AG09309 (cell line): ENCODE measurements at regions not wholly inside any gene's neighbourhood (a gene's known extent, or its start where the extent isn't known, plus 50 kb on each side); places are given as distances from the start of the nearest gene placed in this dataset.

Experiments
- DNase-seq: peaks from one replicate; pipeline ENCODE4 v3.0.0-alpha.2; 2010; ENCODE audit warnings: low read depth
- H3K4me3 ChIP-seq: 2 replicates; pipeline ENCODE4 v1.5.1; 2011; ENCODE audit warnings: mild to moderate bottlenecking, low read depth, low read length, moderate library complexity; ENCODE audit not compliant: control insufficient read depth
- CTCF ChIP-seq: IDR thresholded peaks from 2 replicates; pipeline ENCODE4 v1.5.1; 2011; ENCODE audit warnings: mild to moderate bottlenecking, low read depth, low read length, inconsistent platforms; ENCODE audit not compliant: insufficient read depth, control insufficient read depth; ENCODE audit errors: missing control alignments

- no peak for DNase-seq
- no peak for TF ChIP-seq CTCF
- H3K4me3 ChIP-seq, result no peak overlapping the region
Observed at GRCh38 chr2:226431288-226431948, 368.2 kb downstream of the IRS1 start.

- H3K4me3 ChIP-seq, result no peak overlapping the region
- no peak for DNase-seq
- no peak for TF ChIP-seq CTCF
Observed at GRCh38 chr2:226429476-226429875, 370.1 kb downstream of the IRS1 start.

DNA sequence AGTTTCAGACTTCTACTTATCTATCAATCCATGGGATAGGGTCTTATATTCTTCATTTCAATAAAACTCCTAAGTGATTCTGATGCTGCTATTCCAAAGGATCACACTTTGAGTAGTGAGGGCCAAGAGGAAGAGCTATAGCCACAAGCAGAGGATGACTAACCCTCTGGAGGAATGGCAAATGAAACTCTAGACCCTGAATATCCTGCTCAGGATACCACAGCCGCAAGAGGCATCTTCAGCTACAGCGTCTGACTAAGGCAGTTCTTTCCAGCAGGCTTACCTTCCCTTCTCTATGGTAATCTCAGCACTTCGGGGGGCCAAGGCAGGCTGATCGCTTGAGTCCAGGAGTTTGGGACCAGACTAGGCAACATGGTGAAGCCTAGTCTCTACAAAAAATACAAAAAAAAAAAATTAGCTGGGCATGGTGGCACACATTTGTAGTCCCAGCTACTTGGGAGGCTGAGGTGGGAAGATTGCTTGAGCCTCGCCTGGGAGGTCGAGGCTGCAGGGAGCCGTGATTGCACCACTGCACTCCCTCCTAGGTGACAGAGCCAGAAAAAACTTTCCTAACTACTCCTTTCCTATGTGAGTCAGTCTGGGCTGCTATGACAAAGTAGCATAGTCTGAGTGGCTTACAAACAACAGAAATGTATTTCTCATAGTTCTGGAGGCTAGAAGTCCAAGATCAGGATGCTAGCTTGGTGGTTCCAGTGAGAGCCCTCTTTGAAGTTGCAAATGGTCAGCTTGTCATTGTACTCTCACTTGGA lies 371.9 kb downstream of the IRS1 start:
- DNase-seq, result peak; percentile 65
- TF ChIP-seq CTCF, result peak; percentile 22
- H3K4me3 ChIP-seq, result no peak overlapping the region

DNA sequence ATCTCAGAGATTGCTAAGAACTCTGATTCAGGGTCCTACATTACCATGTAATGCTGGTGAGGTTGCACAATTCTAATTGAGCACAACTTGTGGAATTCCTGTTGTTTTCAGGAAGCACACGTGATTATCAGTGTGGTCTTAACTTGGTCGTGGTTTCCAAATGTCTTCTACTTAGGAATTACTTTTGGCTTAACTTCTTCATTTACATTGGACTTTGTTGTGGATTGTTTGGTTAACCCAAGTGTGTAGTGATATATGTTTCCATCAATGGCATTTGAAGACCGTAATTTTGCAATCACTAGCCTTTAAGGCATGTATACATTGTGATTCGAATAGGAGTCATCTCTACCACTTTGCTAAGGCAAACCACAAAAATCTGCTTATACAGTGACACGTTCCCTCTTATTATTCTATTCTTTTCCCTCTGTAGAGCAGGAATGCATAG lies 373.3 kb downstream of the IRS1 start:
- peak; percentile 49 for DNase-seq
- no peak overlapping the region for H3K4me3 ChIP-seq
- no peak for TF ChIP-seq CTCF

DNA sequence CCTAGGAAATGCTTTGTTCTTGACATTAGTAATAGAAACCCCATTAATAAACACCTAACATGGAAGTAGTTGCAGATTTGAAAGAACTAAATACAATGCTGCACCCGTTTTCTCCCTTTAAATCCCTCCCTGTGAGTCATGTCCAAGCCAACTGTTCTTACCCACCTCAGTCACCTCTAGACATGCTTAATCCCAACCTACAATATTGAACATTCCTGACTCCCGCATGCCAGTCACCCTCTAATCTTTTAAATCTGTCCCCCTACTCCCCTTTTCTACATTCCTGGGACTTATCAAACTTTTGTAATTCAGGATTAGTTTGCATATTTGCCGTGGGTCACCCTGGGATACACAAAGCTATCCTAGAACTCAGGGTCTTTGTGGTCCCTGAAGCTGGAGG lies 374.6 kb downstream of the IRS1 start:
- H3K4me3 ChIP-seq, result no peak overlapping the region
- no peak for DNase-seq
- TF ChIP-seq CTCF, result no peak

DNA sequence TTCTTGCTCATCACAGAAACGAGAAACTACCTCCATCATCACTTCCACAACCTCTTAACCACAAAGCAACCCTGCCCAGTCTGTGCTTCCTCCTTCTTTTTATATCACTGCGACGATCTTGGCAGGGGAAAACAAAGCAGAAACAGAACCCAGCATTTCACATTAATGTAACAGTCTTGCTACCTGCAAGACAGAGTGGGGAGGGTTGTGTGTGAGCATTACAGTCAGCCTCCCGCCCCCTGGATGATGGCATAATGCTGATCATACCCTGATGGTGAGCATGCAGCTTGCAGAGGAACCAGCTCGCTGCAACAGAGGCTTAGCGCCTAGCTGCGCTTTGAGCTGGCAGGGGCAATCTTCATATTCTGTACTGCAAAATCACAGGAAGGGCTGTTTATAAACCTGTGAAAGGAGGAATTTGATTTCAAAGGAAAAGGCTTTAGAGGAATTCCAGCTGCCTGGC lies 376.1 kb downstream of the IRS1 start:
- no peak overlapping the region for H3K4me3 ChIP-seq
- TF ChIP-seq CTCF, result no peak
- DNase-seq, result no peak

DNA sequence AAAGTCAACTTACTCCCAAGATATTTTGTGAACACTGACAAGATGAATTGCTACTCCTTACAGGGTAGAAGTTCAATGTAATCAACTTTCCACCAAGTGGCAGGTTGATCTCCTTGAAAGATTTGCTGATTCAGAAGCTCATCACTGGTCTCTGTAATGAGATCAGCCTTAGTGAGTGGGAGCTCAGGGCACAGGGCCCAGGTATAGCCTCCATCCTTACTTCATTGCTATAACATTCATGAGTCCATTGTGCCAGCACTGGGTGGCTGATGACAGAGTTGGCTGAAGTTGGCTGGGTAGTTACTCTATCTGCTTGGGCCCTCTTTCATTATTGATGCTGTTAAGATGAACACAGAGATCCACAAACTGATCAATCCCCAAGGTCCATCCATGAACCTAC lies 379.0 kb downstream of the IRS1 start:
- no peak for DNase-seq
- no peak overlapping the region for H3K4me3 ChIP-seq
- no peak for TF ChIP-seq CTCF
